ENCODE measurements at regions not wholly inside any gene's neighbourhood (a gene's known extent, or its start where the extent isn't known, plus 50 kb on each side); places are given as distances from the start of the nearest gene placed in this dataset.

- TF ChIP-seq, protein P1, sequence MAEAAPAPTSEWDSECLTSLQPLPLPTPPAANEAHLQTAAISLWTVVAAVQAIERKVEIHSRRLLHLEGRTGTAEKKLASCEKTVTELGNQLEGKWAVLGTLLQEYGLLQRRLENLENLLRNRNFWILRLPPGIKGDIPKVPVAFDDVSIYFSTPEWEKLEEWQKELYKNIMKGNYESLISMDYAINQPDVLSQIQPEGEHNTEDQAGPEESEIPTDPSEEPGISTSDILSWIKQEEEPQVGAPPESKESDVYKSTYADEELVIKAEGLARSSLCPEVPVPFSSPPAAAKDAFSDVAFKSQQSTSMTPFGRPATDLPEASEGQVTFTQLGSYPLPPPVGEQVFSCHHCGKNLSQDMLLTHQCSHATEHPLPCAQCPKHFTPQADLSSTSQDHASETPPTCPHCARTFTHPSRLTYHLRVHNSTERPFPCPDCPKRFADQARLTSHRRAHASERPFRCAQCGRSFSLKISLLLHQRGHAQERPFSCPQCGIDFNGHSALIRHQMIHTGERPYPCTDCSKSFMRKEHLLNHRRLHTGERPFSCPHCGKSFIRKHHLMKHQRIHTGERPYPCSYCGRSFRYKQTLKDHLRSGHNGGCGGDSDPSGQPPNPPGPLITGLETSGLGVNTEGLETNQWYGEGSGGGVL (CRISPR knock-in tag; IDR thresholded peaks at IDR 0.05) = no peak
Observed at GRCh38 chr6:167580619-167580911, 246.1 kb upstream of the AFDN start (continued).

- CTCF ChIA-PET (ENCODE audit: low intra/inter-chr PET ratio) = no interaction called here
- no peak for ATAC-seq
Observed at GRCh38 chr6:167581637-167582036, 245.1 kb upstream of the AFDN start.

More at GRCh38 chr6:167581637-167582036, 245.1 kb upstream of the AFDN start:
- Histone ChIP-seq H2AFZ (ENCODE audit: low read depth, low read length) (no peak overlapping the region), H3K27me3 (ENCODE audit: control insufficient read depth in 2 of 2, insufficient read depth in 2 of 2, low read length in 2 of 2) (peaks cover 0 to 27% of the 10 kb centered on the region in 2 experiments; a peak in 3 of 5 replicates), H3K27ac (ENCODE audit: extremely low read depth, low read depth, low read length) (no peak overlapping the region), H3K79me2 (ENCODE audit: control insufficient read depth, insufficient read depth, low read length) (no peaks in the 10 kb centered on the region), H3K4me3 (no peak overlapping the region), H3K4me2 (ENCODE audit: insufficient read depth, low read length) (no peak overlapping the region), H3K36me3 (ENCODE audit: control insufficient read depth, insufficient read depth, low read length) (no peaks in the 10 kb centered on the region), H3K9ac (ENCODE audit: insufficient read depth in 1 of 2, low read depth in 2 of 2, low read length in 2 of 2) (no peak overlapping the region), H4K20me1 (replicated peaks; ENCODE audit: control insufficient read depth, insufficient read depth, low read length) (no peaks in the 10 kb centered on the region), H3K9me3 (replicated peaks; ENCODE audit: control insufficient read depth, insufficient read depth, low read depth, low read length) (no peaks in the 10 kb centered on the region; the same call in none of the 2 replicates), H3K4me1 (replicated peaks in 1 of 2; ENCODE audit: control insufficient read depth in 2 of 2, insufficient read depth in 2 of 2, low read length in 2 of 2) (no peaks in the 10 kb centered on the region), H3K9me1 (ENCODE audit: control insufficient read depth, insufficient read depth, low read length) (no peaks in the 10 kb centered on the region)
- no peak for FAIRE-seq
- in situ Hi-C loops (cut with MboI) = no loop called here
- 4% methylated on average over 6 of the region's 6 CpGs for WGBS (ENCODE audit: insufficient coverage, low coverage, missing lambda C conversion rate)
- no peak for DNase-seq (ENCODE audit: extremely low read depth in 1 of 4, low spot score in 3 of 4)
- intact Hi-C loops (cut with micrococcal nuclease) = no loop called here
- POLR2A ChIA-PET = no interaction called here
- no TSS peak for BruUV-seq (replicated peaks)
- TF ChIP-seq LCOR (CRISPR knock-in tag; IDR thresholded peaks at IDR 0.05) = no peak
- TF ChIP-seq ZNF707 (CRISPR knock-in tag; conservative IDR thresholded peaks at IDR 0.05) = no peak
- TF ChIP-seq PHB (CRISPR knock-in tag; IDR thresholded peaks at IDR 0.05) = no peak
- no peak for TF ChIP-seq POLR2B (IDR thresholded peaks at IDR 0.05; ENCODE audit: low read depth, partially characterized antibody)
- TF ChIP-seq, protein P2, sequence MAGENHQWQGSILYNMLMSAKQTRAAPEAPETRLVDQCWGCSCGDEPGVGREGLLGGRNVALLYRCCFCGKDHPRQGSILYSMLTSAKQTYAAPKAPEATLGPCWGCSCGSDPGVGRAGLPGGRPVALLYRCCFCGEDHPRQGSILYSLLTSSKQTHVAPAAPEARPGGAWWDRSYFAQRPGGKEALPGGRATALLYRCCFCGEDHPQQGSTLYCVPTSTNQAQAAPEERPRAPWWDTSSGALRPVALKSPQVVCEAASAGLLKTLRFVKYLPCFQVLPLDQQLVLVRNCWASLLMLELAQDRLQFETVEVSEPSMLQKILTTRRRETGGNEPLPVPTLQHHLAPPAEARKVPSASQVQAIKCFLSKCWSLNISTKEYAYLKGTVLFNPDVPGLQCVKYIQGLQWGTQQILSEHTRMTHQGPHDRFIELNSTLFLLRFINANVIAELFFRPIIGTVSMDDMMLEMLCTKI (IDR thresholded peaks at IDR 0.05; ENCODE audit: partially characterized antibody) = no peak
- TF ChIP-seq ZNF311 (CRISPR knock-in tag; IDR thresholded peaks at IDR 0.05) = no peak
- no peak for TF ChIP-seq GTF2A2 (tag; IDR thresholded peaks at IDR 0.05)
- TF ChIP-seq, protein P3, sequence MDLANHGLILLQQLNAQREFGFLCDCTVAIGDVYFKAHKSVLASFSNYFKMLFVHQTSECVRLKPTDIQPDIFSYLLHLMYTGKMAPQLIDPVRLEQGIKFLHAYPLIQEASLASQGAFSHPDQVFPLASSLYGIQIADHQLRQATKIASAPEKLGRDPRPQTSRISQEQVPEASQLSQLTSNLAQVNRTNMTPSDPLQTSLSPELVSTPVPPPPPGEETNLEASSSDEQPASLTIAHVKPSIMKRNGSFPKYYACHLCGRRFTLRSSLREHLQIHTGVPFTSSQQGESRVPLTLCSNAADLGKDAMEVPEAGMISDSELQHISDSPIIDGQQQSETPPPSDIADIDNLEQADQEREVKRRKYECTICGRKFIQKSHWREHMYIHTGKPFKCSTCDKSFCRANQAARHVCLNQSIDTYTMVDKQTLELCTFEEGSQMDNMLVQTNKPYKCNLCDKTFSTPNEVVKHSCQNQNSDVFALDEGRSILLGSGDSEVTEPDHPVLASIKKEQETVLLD (IDR thresholded peaks at IDR 0.05) = no peak
